Neutrophil (primary cell): ENCODE measurements at regions not wholly inside any gene's neighbourhood (a gene's known extent, or its start where the extent isn't known, plus 50 kb on each side); places are given as distances from the start of the nearest gene placed in this dataset.

ENCODE experiments used
- H3K27ac ChIP-seq: fragments of 200-600 bp; sonication (generic); 2 replicates; pipeline ENCODE4 v1.5.1; 2016; ENCODE audit warnings: mild to moderate bottlenecking, moderate library complexity
- H3K27me3 ChIP-seq: fragments of 200-600 bp; sonication (generic); 2 replicates; pipeline ENCODE4 v1.6.0; 2016; ENCODE audit warnings: mild to moderate bottlenecking
- H3K36me3 ChIP-seq: fragments of 200-600 bp; sonication (generic); 2 replicates; pipeline ENCODE4 v1.5.1; 2017
- H3K4me1 ChIP-seq, 2 experiments: fragments of 200-600 bp in 1 of 2; sonication (generic) in 1 of 2; 1 replicate in 1 of 2; 2 replicates in 1 of 2; pipeline versions ENCODE4 v1.5.1 to v1.6.1; 2013 to 2016; ENCODE audit warnings: low read depth in 1 of 2, low read length in 1 of 2, mild to moderate bottlenecking in 1 of 2, moderate library complexity in 1 of 2; ENCODE audit not compliant: control insufficient read depth in 1 of 2, insufficient read depth in 1 of 2
- H3K4me3 ChIP-seq, 2 experiments: fragments of 200-600 bp in 1 of 2; sonication (generic) in 1 of 2; 1 replicate in 1 of 2; 2 replicates in 1 of 2; pipeline ENCODE4 v1.5.1; 2013 to 2016; ENCODE audit warnings: low read depth in 1 of 2, low read length in 1 of 2, mild to moderate bottlenecking in 1 of 2, moderate library complexity in 1 of 2
- H3K9me3 ChIP-seq: fragments of 200-600 bp; sonication (generic); 2 replicates; pipeline ENCODE4 v1.5.1; 2016
- TF ChIP-seq, protein P1 (sequence below): fragments of 200-600 bp; sonication (generic); IDR thresholded peaks from 2 replicates; pipeline ENCODE4 v1.5.1; 2016; ENCODE audit warnings: antibody characterized with exemption

DNA sequence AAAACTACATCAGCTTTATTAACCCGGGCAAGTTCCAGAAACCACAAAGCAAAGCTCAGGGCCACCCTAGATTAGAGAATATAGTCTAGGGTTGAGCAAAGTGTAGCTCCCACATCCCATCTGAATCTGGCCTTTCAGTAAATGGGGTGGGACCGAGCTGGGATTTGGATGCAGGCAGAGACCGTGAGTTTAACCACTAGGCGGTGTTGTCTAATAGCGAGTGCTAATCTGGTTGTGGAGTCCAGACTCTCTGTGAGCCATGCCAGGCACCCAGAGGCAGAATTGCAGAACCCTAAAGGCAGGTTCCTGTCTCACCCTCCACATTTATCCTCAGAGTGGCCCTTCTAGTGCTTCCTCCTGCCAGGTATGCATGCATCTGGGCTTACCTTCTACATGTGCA, 435.9 kb downstream of the TSN start:
- TF ChIP-seq, protein P1, sequence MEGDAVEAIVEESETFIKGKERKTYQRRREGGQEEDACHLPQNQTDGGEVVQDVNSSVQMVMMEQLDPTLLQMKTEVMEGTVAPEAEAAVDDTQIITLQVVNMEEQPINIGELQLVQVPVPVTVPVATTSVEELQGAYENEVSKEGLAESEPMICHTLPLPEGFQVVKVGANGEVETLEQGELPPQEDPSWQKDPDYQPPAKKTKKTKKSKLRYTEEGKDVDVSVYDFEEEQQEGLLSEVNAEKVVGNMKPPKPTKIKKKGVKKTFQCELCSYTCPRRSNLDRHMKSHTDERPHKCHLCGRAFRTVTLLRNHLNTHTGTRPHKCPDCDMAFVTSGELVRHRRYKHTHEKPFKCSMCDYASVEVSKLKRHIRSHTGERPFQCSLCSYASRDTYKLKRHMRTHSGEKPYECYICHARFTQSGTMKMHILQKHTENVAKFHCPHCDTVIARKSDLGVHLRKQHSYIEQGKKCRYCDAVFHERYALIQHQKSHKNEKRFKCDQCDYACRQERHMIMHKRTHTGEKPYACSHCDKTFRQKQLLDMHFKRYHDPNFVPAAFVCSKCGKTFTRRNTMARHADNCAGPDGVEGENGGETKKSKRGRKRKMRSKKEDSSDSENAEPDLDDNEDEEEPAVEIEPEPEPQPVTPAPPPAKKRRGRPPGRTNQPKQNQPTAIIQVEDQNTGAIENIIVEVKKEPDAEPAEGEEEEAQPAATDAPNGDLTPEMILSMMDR: no peak
- H3K36me3 ChIP-seq: no peaks in the 10 kb centered on the region
- no peak overlapping the region for H3K27ac ChIP-seq
- peaks cover 0 to 6% of the 10 kb centered on the region in 2 experiments for H3K4me1 ChIP-seq
- H3K9me3 ChIP-seq: no peaks in the 10 kb centered on the region
- no peaks in the 10 kb centered on the region for H3K27me3 ChIP-seq
- H3K4me3 ChIP-seq: no peak overlapping the region

DNA sequence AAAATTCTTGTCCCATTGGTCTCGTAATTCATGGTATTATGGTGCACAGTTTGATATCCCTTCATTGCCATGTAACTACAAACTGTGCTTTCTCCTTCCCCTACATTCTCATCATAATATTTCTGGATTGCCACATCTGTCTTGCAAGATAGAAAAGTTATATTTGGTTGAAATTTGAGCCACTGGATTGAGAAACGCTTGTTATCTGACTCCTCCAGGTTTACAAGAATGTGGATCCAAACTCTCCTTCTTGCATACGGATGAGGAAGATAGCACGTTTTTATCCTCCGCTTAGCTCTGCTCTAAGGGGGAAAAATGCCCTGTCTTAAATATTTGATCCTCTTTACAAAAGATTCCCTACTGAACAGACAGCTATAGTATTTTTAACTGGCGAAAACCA, 438.2 kb downstream of the TSN start:
- TF ChIP-seq, protein P1: no peak
- Histone ChIP-seq H3K9me3 (no peaks in the 10 kb centered on the region), H3K36me3 (no peaks in the 10 kb centered on the region), H3K27ac (no peak overlapping the region), H3K4me1 (no peaks in the 10 kb centered on the region), H3K27me3 (no peaks in the 10 kb centered on the region), H3K4me3 (no peak overlapping the region)

DNA sequence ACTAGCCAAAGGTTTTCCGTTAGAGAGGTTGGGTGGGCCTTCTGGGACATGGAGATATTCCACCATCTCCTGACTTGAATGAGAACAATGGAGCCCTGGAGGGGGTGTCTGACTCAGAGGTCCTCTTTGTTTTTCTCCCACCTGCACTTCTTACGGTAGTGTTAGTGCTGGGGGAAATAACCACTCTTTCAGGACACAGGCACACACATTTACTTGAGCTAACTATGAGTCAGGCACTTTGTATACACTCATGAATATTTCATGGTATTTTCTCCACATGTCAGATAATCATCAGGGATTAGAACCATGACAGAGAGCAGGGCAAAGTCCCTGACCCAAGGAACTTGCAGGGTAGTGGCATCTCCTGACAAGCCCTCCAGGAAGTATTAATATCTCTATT, 439.1 kb downstream of the TSN start:
- TF ChIP-seq, protein P1: no peak
- Histone ChIP-seq H3K36me3 (no peaks in the 10 kb centered on the region), H3K4me3 (no peak overlapping the region), H3K9me3 (no peaks in the 10 kb centered on the region), H3K27me3 (no peaks in the 10 kb centered on the region), H3K4me1 (no peaks in the 10 kb centered on the region), H3K27ac (no peak overlapping the region)

DNA sequence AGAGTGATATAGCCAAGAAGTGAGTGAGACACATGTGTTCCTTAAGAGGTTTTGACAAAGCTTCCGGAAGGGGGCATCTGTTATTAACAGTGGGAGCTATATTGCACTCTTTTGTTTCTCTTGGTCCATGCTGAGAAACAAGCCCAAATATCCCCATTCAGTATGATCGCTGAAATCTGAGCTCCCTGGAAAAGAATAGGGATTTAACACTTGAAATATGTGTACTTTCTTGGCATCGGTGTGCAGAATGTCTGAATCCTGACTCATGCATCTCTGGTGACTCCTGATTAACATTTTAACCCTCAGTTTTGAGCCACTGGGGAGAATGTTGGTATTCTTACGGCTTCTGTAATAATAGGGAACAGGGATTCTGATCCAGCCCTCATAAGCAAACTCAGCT, 448.1 kb downstream of the TSN start:
- TF ChIP-seq, protein P1: no peak
- Histone ChIP-seq H3K36me3 (no peaks in the 10 kb centered on the region), H3K4me3 (no peak overlapping the region), H3K9me3 (no peaks in the 10 kb centered on the region), H3K4me1 (no peaks in the 10 kb centered on the region), H3K27me3 (no peaks in the 10 kb centered on the region), H3K27ac (no peak overlapping the region)

DNA sequence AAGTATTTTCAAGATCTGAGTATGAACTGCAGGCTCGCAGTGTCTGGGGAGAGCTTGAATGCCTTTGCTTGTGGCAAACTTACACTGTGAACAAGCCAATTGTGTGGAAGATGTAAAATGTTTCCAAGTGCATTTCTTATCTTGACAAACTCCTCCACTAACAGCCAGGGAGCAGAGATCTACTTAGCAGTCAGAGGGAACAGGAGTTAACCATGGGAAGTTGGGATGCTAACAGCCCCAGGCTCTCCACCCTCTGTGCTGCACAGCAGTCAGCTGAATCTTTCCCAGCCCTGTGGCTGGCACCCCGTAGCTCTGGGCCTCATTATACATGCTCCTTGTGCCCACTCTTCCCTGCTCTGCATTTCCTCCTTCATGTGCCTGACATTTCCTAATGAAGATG, 450.2 kb downstream of the TSN start:
- TF ChIP-seq, protein P1: no peak

DNA sequence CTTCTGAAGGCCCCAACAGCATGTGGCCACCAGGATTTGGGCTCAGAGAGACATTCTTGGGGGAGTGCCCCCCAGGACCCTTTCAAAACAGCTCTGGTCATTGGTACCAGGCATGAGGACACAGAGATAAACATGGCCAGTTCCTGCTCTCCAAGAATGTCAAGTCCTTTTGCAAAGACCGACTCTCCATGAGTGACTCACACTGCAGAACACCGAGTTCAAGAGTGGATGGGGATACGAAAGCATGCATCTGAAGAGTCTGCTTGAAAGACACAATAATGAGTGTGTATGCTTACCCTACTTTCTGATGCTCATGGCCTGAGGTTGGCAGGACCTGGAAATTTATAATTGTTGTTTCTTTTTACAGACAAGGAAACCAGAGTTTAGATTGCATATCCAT, 450.6 kb downstream of the TSN start:
- Histone ChIP-seq H3K4me3 (no peak overlapping the region), H3K4me1 (no peaks in the 10 kb centered on the region), H3K9me3 (no peaks in the 10 kb centered on the region), H3K27ac (no peak overlapping the region), H3K27me3 (no peaks in the 10 kb centered on the region), H3K36me3 (no peaks in the 10 kb centered on the region)
- TF ChIP-seq, protein P1: no peak

More for the DNA sequence above, 450.2 kb downstream of the TSN start:
- H3K4me3 ChIP-seq: no peak overlapping the region
- H3K27me3 ChIP-seq: no peaks in the 10 kb centered on the region
- H3K36me3 ChIP-seq: no peaks in the 10 kb centered on the region
- no peak overlapping the region for H3K27ac ChIP-seq
- no peaks in the 10 kb centered on the region for H3K4me1 ChIP-seq
- H3K9me3 ChIP-seq: no peaks in the 10 kb centered on the region
